GM13976 (cell line): ENCODE measurements at regions not wholly inside any gene's neighbourhood (a gene's known extent, or its start where the extent isn't known, plus 50 kb on each side); places are given as distances from the start of the nearest gene placed in this dataset.

Experiments
- DNase-seq: peaks from one replicate; pipeline ENCODE4 v3.0.0; 2012; ENCODE audit warnings: low spot score
- in situ Hi-C: fragments of 300-500 bp; cut with MboI; formaldehyde crosslinking; loops from one replicate; pipeline ENCODE4 v1.12.0; 2022; ENCODE audit warnings: low sequenced_read_pairs, mixed read lengths, inconsistent platforms; ENCODE audit not compliant: unreplicated experiment
- TF ChIP-seq, protein P1 (sequence below): IDR thresholded peaks from 2 replicates; pipeline ENCODE4 v1.5.1; 2012; ENCODE audit warnings: borderline replicate concordance, mild to moderate bottlenecking; ENCODE audit not compliant: insufficient read depth; ENCODE audit errors: extremely low read depth, missing control alignments, control extremely low read depth

DNA sequence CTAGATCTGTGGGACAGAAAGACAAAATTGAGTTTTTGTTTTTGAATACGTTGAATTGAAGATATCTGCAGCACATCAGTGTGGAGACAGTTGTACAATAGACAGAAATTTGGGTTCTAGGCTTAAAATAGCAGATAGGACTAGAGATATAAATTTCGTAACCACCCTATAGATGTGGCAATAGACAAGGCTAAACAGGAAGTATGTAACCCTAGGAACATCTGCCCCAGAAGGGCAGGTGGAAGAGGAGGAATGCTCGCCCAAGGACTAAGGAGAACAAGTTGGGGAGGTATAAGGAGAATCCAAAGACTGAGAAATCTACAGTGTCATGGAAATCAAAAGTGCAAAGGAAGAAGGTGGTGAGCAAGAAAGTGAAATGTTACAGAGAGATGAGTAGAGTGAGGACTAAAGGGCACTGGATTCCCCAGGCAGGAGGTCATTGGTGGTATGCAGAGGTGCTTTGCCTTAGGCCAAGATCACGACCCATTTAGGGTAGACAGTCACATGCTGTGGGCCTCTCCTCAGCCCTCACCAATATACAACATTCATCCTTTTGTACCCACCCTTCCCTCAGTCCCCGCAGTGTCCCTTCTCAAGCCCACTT lies 109.1 kb upstream of the ELL2 start:
- TF ChIP-seq, protein P1, sequence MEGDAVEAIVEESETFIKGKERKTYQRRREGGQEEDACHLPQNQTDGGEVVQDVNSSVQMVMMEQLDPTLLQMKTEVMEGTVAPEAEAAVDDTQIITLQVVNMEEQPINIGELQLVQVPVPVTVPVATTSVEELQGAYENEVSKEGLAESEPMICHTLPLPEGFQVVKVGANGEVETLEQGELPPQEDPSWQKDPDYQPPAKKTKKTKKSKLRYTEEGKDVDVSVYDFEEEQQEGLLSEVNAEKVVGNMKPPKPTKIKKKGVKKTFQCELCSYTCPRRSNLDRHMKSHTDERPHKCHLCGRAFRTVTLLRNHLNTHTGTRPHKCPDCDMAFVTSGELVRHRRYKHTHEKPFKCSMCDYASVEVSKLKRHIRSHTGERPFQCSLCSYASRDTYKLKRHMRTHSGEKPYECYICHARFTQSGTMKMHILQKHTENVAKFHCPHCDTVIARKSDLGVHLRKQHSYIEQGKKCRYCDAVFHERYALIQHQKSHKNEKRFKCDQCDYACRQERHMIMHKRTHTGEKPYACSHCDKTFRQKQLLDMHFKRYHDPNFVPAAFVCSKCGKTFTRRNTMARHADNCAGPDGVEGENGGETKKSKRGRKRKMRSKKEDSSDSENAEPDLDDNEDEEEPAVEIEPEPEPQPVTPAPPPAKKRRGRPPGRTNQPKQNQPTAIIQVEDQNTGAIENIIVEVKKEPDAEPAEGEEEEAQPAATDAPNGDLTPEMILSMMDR: no peak
- DNase-seq: no peak
- in situ Hi-C loops: no loop called here

DNA sequence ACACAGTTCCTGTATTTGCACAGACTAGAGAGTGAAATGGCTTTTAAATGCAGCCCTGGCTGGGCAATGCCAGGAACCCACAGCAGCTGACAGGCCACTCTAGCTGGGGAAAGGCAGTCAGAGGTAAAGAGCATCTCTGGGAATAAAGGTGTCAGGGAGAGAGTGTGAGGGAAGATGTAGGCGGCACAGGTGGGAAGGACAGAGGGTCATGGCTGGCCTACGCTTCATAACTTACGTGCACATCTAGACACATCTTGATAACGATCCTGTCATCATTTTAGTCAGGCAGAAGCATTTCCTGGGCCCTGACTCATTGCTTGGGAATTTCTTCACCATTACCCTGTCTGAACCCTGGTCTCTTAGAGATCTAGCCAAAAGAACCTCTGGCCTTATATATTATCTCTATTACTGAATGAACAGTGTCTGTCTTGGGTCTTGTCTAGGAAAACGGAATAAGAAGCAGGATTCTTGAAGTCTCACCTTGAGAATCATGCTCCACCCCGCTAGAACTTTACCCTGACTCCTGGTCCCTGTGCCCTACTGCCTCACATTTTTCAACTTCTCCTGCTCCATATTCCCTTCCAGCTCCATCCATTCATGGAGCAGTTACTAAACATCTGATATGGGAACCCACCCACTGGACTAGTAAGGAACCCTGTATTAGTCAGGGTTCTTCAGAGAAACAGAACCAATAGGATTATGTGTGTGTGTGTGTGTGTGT lies 106.4 kb upstream of the ELL2 start:
- TF ChIP-seq, protein P1: no peak
- in situ Hi-C loops: no loop called here
- no peak for DNase-seq

DNA sequence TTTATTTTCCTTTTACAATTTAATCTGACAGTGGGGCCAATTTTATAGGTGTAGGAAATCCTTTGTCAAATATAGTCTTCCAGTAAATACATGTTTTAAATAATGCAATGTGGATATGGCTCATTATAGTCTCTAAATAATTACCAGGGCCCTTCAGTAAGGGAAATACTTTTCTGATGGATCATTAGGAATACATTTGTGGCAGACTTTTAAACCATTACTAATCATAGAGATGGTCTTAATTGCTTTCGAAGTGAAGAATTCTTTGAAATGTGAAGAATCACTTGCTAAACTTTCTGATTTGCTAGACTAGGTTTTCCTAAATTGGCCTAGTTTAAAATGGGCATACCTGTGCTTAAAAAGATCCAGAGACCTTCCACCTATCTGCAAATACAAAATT lies 105.6 kb upstream of the ELL2 start:
- in situ Hi-C loops: no loop called here
- no peak for DNase-seq
- TF ChIP-seq, protein P1: no peak

DNA sequence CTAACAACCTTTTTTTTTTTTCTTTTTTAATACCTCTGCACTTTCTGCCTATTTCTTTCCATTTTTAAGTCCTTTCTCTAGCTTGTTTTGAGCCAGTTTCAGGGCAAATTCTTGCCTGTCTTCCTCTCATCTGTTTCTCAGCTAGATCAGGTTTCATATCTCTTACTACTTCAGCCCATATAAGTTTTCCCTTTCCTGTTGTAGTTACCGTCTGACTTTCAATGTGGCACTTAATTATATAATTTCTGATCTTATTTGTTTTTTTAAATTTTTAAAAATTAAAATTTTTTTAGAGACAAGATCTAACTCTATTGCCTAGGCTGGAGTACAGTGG lies 104.7 kb upstream of the ELL2 start:
- DNase-seq: no peak
- in situ Hi-C loops: no loop called here
- TF ChIP-seq, protein P1: no peak

DNA sequence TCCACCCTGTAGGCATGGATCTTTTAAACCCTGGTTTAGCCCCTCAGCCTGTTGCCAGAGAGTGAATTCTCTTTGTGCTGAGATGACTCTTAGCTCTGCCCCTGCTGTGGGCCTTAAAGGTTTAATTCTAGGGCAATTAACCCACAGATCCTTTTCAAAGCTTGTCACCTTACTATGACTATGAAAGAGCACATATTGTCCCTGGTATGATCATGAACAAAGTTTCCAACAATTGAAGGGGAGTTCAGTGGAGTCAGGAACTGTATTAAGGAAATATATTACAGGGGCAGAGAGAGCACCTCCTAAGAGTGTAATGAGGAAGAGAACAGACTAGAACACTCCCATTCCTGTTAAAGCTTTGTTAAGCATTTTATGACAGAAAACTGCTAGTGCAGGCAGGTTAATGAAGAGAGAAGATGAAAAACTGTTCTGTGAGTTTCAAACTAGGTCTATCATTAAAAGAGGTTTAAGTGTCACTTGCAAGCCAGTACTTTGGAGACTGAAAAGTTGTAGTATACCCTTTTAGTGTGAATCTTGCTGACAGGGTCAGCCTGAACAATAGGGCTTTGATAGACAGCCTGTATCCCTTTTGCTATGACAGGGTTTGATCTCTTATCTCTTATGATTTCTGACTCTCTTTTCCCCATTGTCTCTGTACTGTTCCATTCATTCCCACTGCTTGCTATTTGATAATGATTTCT lies 104.2 kb upstream of the ELL2 start:
- in situ Hi-C loops: no loop called here
- DNase-seq: no peak
- TF ChIP-seq, protein P1: no peak

DNA sequence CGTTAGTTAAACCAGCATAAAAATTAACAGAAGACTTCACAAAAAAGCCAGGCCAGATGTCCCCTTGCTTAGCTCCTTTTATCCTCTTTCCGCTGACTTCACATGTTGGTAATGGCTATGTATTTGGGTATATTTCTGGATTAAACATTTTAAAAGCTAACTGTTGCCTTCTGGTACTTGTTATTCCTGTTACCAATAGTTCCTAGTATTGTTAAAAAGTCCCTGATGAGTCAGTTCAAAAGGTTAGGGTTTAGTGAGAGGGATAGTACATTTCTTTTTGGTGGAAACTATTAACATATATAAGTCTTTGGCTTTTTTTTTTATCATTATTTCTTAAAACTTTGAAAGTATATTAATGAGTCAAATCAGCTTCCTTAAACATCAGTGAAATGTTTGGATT lies 103.2 kb upstream of the ELL2 start:
- DNase-seq: no peak
- TF ChIP-seq, protein P1: no peak
- in situ Hi-C loops: no loop called here
